Smooth muscle cell (in vitro differentiated cells): ENCODE measurements at regions not wholly inside any gene's neighbourhood (a gene's known extent, or its start where the extent isn't known, plus 50 kb on each side); places are given as distances from the start of the nearest gene placed in this dataset.

Experiments
- DNase-seq: peaks from one replicate; lab custom pipeline; 2025; ENCODE audit not compliant: unreplicated experiment; lab: John Stamatoyannopoulos, UW
- H2AFZ ChIP-seq: fragments of 200-600 bp; sonication (generic); 2 replicates; pipeline ENCODE4 v1.6.0; 2016; ENCODE audit warnings: antibody characterized with exemption, low read depth, mild to moderate bottlenecking
- H3F3A ChIP-seq: fragments of 200-600 bp; sonication (generic); 2 replicates; pipeline ENCODE4 v1.6.0; 2017; ENCODE audit warnings: antibody characterized with exemption, low read depth
- H3K27ac ChIP-seq: fragments of 200-600 bp; sonication (generic); 2 replicates; pipeline ENCODE4 v1.5.1; 2016; ENCODE audit warnings: low read depth, mild to moderate bottlenecking
- H3K27me3 ChIP-seq: fragments of 200-600 bp; sonication (generic); 2 replicates; pipeline ENCODE4 v1.6.1; 2016; ENCODE audit warnings: low read depth, mild to moderate bottlenecking
- H3K36me3 ChIP-seq: fragments of 200-600 bp; sonication (generic); 2 replicates; pipeline ENCODE4 v1.5.1; 2016; ENCODE audit warnings: low read depth
- H3K4me1 ChIP-seq: fragments of 200-600 bp; sonication (generic); 2 replicates; pipeline ENCODE4 v1.5.1; 2016; ENCODE audit warnings: low read depth
- H3K4me2 ChIP-seq: fragments of 200-600 bp; sonication (generic); 2 replicates; pipeline ENCODE4 v1.6.0; 2016; ENCODE audit warnings: mild to moderate bottlenecking
- H3K4me3 ChIP-seq: fragments of 200-600 bp; sonication (generic); 2 replicates; pipeline ENCODE4 v1.5.1; 2016; ENCODE audit warnings: mild to moderate bottlenecking
- H3K79me2 ChIP-seq: fragments of 200-600 bp; sonication (generic); 2 replicates; pipeline ENCODE4 v1.6.0; 2016; ENCODE audit warnings: low read depth, mild to moderate bottlenecking
- H3K9ac ChIP-seq: fragments of 200-600 bp; sonication (generic); 2 replicates; pipeline ENCODE4 v1.6.0; 2016; ENCODE audit warnings: low read depth
- H3K9me3 ChIP-seq: fragments of 200-600 bp; sonication (generic); replicated peaks from 2 replicates; pipeline ENCODE4 v1.5.1; 2016; ENCODE audit warnings: low read depth
- H4K20me1 ChIP-seq: fragments of 200-600 bp; sonication (generic); 2 replicates; pipeline ENCODE4 v1.6.0; 2016; ENCODE audit warnings: low read depth
- WGBS: methylation state at CpG from one replicate; pipeline ENCODE4 v1.1.7; 2016; ENCODE audit warnings: low lambda C conversion rate; 5-methylcytosine and 5-hydroxymethylcytosine counted together
- TF ChIP-seq, protein P1 (sequence below): fragments of 200-600 bp; sonication (generic); IDR thresholded peaks from 2 replicates; pipeline ENCODE4 v1.5.1; 2017; ENCODE audit warnings: borderline replicate concordance, mild to moderate bottlenecking, antibody characterized with exemption; ENCODE audit not compliant: insufficient read depth, poor library complexity, severe bottlenecking

- no peak overlapping the region for H3K9ac ChIP-seq
- no peaks in the 10 kb centered on the region for H3K9me3 ChIP-seq
- no peaks in the 10 kb centered on the region for H3K36me3 ChIP-seq
- 92% methylated on average over 3 of the region's 3 CpGs for WGBS
- no peak overlapping the region for H3K4me3 ChIP-seq
- no peaks in the 10 kb centered on the region for H3K79me2 ChIP-seq
- no peaks in the 10 kb centered on the region for H3K27me3 ChIP-seq
- H2AFZ ChIP-seq, result no peak overlapping the region
- TF ChIP-seq, protein P1, sequence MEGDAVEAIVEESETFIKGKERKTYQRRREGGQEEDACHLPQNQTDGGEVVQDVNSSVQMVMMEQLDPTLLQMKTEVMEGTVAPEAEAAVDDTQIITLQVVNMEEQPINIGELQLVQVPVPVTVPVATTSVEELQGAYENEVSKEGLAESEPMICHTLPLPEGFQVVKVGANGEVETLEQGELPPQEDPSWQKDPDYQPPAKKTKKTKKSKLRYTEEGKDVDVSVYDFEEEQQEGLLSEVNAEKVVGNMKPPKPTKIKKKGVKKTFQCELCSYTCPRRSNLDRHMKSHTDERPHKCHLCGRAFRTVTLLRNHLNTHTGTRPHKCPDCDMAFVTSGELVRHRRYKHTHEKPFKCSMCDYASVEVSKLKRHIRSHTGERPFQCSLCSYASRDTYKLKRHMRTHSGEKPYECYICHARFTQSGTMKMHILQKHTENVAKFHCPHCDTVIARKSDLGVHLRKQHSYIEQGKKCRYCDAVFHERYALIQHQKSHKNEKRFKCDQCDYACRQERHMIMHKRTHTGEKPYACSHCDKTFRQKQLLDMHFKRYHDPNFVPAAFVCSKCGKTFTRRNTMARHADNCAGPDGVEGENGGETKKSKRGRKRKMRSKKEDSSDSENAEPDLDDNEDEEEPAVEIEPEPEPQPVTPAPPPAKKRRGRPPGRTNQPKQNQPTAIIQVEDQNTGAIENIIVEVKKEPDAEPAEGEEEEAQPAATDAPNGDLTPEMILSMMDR, result no peak
- H3K4me2 ChIP-seq, result no peak overlapping the region
- no peaks in the 10 kb centered on the region for H3F3A ChIP-seq
- H3K27ac ChIP-seq, result no peak overlapping the region
- no peak for DNase-seq
- no peaks in the 10 kb centered on the region for H3K4me1 ChIP-seq
- no peaks in the 10 kb centered on the region for H4K20me1 ChIP-seq
These were observed 176.3 kb downstream of the NOL4 start for GRCh38 chr18:34048423-34048822.

DNA sequence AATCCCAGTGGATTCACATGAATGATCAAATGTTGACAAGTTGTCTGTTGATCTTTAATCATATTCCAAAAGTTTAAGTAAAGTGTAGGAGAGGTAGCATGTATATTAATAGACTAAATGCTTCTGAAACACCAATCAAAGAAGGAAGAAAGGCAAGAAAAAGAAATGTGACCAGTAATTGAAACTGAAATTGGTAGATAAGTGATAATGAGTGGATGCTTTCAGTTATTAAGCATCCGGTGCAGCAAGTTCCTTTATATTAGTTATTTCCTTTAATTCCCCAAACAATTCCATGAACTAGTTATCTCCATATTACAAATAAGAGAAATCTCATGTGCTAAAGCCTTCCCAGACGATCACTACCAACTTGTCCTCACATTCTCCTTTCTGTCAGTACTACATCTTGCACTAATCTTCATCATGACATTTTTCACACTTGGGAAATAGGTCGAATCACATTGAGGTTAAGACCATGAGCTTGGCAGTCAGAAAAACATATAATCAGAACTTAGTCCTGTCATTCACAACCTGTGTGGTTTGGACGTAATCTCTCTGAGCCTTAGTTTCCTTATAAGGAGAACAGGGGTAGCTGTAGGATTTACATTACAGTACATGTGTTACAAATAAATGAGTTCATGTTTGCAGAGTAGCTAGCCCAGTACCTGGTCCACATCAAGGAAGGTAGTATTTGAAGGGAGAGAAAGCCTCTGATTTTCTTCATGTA is 182.1 kb downstream of the NOL4 start:
- no peak overlapping the region for H3K9ac ChIP-seq
- H3K27ac ChIP-seq, result no peak overlapping the region
- H3F3A ChIP-seq, result no peaks in the 10 kb centered on the region
- WGBS, result 72% methylated on average over 4 of the region's 4 CpGs
- H3K4me2 ChIP-seq, result no peak overlapping the region
- DNase-seq, result no peak
- TF ChIP-seq, protein P1, result no peak
- H3K9me3 ChIP-seq, result no peaks in the 10 kb centered on the region
- H3K27me3 ChIP-seq, result no peaks in the 10 kb centered on the region
- no peaks in the 10 kb centered on the region for H3K79me2 ChIP-seq
- no peaks in the 10 kb centered on the region for H3K36me3 ChIP-seq
- H3K4me3 ChIP-seq, result no peak overlapping the region
- H3K4me1 ChIP-seq, result peaks cover 7% of the 10 kb centered on the region
- H4K20me1 ChIP-seq, result no peaks in the 10 kb centered on the region
- H2AFZ ChIP-seq, result no peak overlapping the region

GRCh38 chr18:34039611-34040010 is 185.1 kb downstream of the NOL4 start:
- Histone ChIP-seq H3K4me3 (no peak overlapping the region), H3K9ac (no peak overlapping the region), H3K36me3 (no peaks in the 10 kb centered on the region), H3K27me3 (no peaks in the 10 kb centered on the region), H3K4me2 (no peak overlapping the region), H3F3A (no peaks in the 10 kb centered on the region), H3K27ac (no peak overlapping the region), H3K9me3 (no peaks in the 10 kb centered on the region), H3K4me1 (peaks cover 7% of the 10 kb centered on the region), H3K79me2 (no peaks in the 10 kb centered on the region), H2AFZ (no peak overlapping the region), H4K20me1 (no peaks in the 10 kb centered on the region)
- 79% methylated on average over 1 of the region's 1 CpG for WGBS
- DNase-seq, result no peak
- TF ChIP-seq, protein P1, result no peak

DNA sequence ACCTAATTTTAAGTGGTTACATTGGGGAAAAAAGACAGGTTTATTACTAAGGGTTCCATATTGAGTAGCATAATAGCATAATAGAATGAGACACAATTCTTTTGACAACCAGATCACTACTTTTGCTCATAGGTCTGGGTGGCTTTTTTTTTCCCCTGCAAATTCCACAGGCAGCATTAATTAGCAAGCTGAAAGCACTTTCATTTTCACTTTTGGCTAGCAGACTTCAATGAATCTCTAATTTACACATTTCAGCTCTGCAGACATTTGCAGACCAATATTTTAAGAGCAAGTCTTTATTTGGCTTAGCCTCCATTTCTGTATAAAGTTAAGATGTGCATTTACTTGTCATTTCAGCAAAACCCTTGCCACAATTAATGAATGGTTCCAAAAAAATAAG is 185.5 kb downstream of the NOL4 start:
- Histone ChIP-seq H4K20me1 (no peaks in the 10 kb centered on the region), H3K36me3 (no peaks in the 10 kb centered on the region), H3K4me1 (peaks cover 7% of the 10 kb centered on the region), H3K9me3 (no peaks in the 10 kb centered on the region), H3K79me2 (no peaks in the 10 kb centered on the region), H3K27ac (no peak overlapping the region), H2AFZ (no peak overlapping the region), H3K4me2 (no peak overlapping the region), H3K27me3 (no peaks in the 10 kb centered on the region), H3K9ac (no peak overlapping the region), H3F3A (no peaks in the 10 kb centered on the region), H3K4me3 (no peak overlapping the region)
- no peak for DNase-seq
- TF ChIP-seq, protein P1, result no peak
